GM12873 (cell line): ENCODE measurements at regions not wholly inside any gene's neighbourhood (a gene's known extent, or its start where the extent isn't known, plus 50 kb on each side); places are given as distances from the start of the nearest gene placed in this dataset.

Experiments
- TF ChIP-seq, protein P1 (sequence below): IDR thresholded peaks from 2 replicates; pipeline ENCODE4 v1.5.1; 2012; ENCODE audit warnings: low read depth, mild to moderate bottlenecking, moderate library complexity, low read length, control low read depth; ENCODE audit not compliant: insufficient read depth; ENCODE audit errors: missing control alignments

DNA sequence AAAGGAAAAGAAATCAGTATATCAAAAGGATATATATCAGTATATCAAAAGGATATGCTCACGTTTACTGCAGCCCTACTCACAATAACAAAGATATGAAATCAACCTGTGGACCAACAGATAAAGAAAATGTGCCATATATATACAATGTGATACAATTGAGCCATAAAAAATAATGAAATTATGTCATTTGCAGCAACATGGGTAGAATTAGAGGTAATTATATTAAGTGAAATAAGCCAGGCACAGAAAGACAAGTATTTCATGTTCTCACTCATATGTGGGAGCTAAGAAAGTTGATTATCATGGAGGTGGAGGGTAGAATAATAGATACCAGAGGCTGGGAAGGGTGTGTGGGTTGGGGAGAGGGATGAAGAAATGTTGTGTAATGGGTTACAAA lies 102.9 kb upstream of the MARCKS start:
- TF ChIP-seq, protein P1, sequence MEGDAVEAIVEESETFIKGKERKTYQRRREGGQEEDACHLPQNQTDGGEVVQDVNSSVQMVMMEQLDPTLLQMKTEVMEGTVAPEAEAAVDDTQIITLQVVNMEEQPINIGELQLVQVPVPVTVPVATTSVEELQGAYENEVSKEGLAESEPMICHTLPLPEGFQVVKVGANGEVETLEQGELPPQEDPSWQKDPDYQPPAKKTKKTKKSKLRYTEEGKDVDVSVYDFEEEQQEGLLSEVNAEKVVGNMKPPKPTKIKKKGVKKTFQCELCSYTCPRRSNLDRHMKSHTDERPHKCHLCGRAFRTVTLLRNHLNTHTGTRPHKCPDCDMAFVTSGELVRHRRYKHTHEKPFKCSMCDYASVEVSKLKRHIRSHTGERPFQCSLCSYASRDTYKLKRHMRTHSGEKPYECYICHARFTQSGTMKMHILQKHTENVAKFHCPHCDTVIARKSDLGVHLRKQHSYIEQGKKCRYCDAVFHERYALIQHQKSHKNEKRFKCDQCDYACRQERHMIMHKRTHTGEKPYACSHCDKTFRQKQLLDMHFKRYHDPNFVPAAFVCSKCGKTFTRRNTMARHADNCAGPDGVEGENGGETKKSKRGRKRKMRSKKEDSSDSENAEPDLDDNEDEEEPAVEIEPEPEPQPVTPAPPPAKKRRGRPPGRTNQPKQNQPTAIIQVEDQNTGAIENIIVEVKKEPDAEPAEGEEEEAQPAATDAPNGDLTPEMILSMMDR = no peak

DNA sequence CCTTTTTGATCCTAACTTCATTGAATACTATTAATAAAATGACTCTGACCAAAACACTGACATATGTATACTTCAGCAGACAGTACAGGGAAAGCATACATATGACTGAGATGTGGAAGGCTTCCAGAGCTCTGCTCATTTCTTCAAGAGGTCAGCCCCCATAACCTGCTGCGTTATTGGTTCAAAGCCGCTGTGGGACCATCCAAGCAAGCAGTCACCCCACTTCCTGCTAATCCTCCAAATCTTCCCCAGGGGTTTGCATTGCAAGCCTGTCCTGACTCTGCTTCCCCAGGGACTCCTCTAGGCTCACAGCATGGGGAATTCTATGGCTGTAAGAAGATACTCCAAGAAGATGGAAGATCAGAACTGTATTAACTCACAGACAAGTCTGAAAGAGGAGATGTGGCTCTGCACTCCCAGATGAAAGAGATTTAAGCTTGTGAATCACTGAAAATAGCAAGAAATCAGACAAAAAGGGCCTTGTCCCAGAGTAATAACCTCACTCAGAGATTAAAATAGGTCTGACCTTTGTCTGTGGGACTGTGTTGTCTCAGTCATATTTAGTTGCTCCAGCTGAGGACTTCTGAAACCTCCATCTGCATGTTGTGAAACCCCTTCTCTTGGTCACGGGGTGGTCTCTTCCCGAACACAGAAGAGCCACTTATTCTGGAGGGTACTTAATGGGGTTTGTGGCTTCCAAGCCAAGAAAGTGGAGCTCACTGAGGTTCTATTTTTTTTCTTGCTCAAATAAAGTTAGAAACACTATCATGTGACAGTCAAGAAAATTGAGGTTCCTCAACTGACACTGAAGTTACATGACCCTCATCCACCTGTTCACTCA lies 101.5 kb upstream of the MARCKS start:
- TF ChIP-seq, protein P1 = no peak

DNA sequence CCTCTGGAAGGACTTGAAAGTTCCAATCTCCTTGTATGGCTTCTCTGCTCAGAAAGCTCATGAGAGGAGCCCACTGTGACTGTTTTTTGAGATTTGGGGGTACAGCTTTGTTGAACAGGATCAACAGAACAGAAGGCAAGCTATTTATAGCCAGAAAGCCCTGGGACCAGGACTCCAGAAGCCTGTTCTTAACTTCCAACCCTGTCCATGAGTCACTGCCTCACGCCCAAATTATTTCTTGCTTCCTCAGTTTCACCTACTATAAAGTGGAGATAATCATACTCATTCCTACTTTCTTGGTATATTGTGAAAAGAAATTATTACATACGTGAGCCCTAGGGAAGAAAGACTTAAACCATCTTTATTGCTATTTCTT lies 100.9 kb upstream of the MARCKS start:
- TF ChIP-seq, protein P1 = no peak

DNA sequence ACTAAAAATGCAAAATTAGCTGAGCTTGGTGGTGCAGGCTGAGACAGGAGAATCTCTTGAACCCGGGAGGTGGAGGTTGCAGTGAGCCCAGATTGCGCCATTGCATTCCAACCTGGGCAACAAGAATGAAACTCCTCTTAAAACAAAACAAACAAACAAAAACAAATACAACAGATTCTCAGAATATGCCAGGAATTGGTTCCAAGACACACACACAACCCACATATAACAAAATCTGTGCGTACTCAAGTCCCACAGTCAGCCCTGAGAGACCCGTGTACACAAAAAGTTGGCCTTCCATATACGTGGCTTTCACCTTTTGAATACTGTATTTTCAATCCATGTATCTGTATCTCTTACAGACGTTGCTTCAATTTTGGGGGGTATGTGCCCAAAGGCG lies 98.9 kb upstream of the MARCKS start:
- TF ChIP-seq, protein P1 = no peak

DNA sequence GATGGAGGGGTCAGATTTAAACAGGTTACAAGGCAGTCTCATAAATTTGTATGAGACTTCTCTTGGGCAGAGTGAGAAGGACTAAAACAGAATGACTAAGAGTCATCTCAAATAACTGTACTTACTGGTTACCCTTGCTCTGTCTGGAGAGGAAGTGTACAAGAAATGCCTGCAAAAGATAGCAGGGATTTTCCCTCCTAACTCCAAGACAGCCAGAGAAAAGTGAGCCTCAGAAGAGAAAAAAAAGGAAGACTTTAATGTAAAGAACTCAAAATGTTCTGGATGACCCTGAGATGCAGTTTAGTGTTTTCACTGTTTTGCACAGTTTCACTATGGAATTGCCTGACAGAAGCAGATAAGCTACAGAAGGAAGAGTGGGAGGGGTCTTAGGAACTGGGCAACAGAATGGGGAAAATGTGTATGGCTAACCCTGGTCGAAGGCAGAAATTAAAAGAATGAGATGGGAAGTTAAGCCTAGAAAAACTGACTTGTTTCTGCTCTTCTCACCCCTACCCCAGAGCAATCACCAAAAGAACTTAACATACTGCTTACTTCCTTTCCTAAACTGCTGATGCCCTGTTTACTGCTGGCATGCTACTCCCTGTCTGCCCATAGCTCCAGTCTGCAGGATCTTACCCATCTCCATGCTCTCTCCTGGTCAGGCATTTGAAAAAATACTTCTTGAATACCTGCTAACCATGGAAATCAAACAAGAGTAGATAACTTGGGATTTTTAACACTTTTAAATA lies 98.1 kb upstream of the MARCKS start:
- TF ChIP-seq, protein P1 = no peak

DNA sequence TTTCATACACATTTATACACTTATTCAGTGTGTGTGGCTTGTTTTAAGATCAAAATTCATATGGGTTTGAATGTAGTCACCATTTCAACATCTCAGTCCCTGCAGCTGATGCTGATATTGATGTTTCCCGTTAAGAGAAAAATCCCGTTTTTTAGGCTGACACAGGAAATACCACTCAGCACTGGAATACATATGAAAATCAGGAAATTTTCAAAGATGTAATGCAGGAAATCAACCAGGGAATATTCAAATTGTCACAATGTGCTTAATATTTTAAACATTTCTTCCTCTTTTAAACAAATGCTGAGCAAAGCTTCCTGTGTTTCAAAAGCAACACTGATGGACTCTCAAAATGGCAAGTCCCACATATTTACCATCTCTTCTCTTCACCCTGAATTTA lies 94.5 kb upstream of the MARCKS start:
- TF ChIP-seq, protein P1 = no peak

DNA sequence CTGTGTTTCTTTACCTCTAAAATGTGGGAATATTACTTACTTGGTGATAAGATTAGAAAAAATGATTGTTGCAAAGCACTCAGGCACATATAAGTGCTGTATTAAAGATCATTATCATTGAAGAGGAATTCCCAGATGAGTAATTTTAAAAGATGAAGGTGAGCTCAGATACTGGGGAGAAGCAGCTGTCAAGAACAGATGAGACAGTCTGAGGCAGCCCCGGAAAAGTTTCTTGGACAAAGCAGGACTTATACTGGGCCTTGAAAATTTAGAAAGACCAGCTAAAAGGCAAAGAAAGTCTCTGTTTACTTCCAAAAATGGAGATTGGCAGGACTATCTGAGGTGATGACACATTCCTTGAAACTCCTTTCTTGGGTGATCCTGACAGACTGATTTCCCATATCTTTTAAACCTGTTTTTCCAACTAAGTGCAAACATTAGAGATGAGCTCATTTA lies 93.8 kb upstream of the MARCKS start:
- TF ChIP-seq, protein P1 = no peak
